Amygdala (tissue), 56 donors: ENCODE measurements at regions not wholly inside any gene's neighbourhood (a gene's known extent, or its start where the extent isn't known, plus 50 kb on each side); places are given as distances from the start of the nearest gene placed in this dataset.

Source experiments
- DNase-seq, 56 donors: peaks; one replicate each; lab custom pipeline; 2025; lab: John Stamatoyannopoulos, UW

- no peak for DNase-seq
Measured at GRCh38 chr10:78639629-78640028, 429.1 kb upstream of the ZMIZ1 start.

- no peak for DNase-seq
Measured at GRCh38 chr10:78640796-78641636, 427.8 kb upstream of the ZMIZ1 start.

- no peak for DNase-seq
Measured at GRCh38 chr10:78641693-78642092, 427.1 kb upstream of the ZMIZ1 start.

- no peak for DNase-seq
Measured at GRCh38 chr10:78642269-78642816, 426.4 kb upstream of the ZMIZ1 start.

GRCh38 chr10:78643513-78643912 is 425.3 kb upstream of the ZMIZ1 start:
- DNase-seq: no peak

GRCh38 chr10:78644550-78644949 is 424.2 kb upstream of the ZMIZ1 start:
- DNase-seq: no peak

GRCh38 chr10:78645169-78645686 is 423.5 kb upstream of the ZMIZ1 start:
- DNase-seq: no peak

- no peak for DNase-seq
Measured at GRCh38 chr10:78645975-78646374, 422.8 kb upstream of the ZMIZ1 start.

GRCh38 chr10:78648256-78648860 is 420.4 kb upstream of the ZMIZ1 start:
- DNase-seq: no peak

GRCh38 chr10:78649429-78649828 is 419.3 kb upstream of the ZMIZ1 start:
- no peak for DNase-seq

GRCh38 chr10:78650122-78650521 is 418.6 kb upstream of the ZMIZ1 start:
- no peak for DNase-seq

- DNase-seq: no peak
Measured at GRCh38 chr10:78651287-78651686, 417.5 kb upstream of the ZMIZ1 start.

- no peak for DNase-seq
Measured at GRCh38 chr10:78653555-78653954, 415.2 kb upstream of the ZMIZ1 start.

- DNase-seq: no peak
Measured at GRCh38 chr10:78654047-78654590, 414.6 kb upstream of the ZMIZ1 start.

- no peak for DNase-seq
Measured at GRCh38 chr10:78655979-78656378, 412.8 kb upstream of the ZMIZ1 start.

- DNase-seq: peak in 51 of 56 donors; percentile 5 to 78 (median 39)
Measured at GRCh38 chr10:78656417-78657162, 412.2 kb upstream of the ZMIZ1 start.

- peak in 46 of 56 donors; percentile 3 to 77 (median 34) for DNase-seq
Measured at GRCh38 chr10:78657163-78657861, 411.5 kb upstream of the ZMIZ1 start.

GRCh38 chr10:78657862-78658165 is 411.0 kb upstream of the ZMIZ1 start:
- DNase-seq: no peak

GRCh38 chr10:78658645-78659597 is 409.8 kb upstream of the ZMIZ1 start:
- no peak for DNase-seq
